ENCODE measurements at regions not wholly inside any gene's neighbourhood (a gene's known extent, or its start where the extent isn't known, plus 50 kb on each side); places are given as distances from the start of the nearest gene placed in this dataset.
"Not testable (repeated sequence)": the region's sequence is repeated elsewhere in the genome, so short reads cannot be mapped to it uniquely, and the experiment has no call there.

GRCh38 chr18:64693766-64694165 lies 544.9 kb upstream of the LINC00305 start:
- H3K9me3 ChIP-seq, result no peaks in the 10 kb centered on the region
- intact Hi-C loops (cut with DNase I), result no loop called here
- DNase-seq (ENCODE audit: extremely low spot score in 2 of 2), result no peak
- H3K4me1 ChIP-seq, result no peaks in the 10 kb centered on the region
- no peaks in the 10 kb centered on the region for H3K27me3 ChIP-seq
- H3K27ac ChIP-seq, result no peak overlapping the region
- no peak overlapping the region for H3K4me3 ChIP-seq
- TF ChIP-seq CTCF (IDR thresholded peaks at IDR 0.05) (no peak), POLR2A (IDR thresholded peaks at IDR 0.05) (no peak), POLR2AphosphoS5 (IDR thresholded peaks at IDR 0.05; ENCODE audit: insufficient read depth in 1 of 2, low read depth in 1 of 2) (no peak)
- no peaks in the 10 kb centered on the region for H3K36me3 ChIP-seq

- DNase-seq (ENCODE audit: extremely low spot score in 2 of 2), result no peak
- no peaks in the 10 kb centered on the region for H3K9me3 ChIP-seq
- no peaks in the 10 kb centered on the region for H3K4me1 ChIP-seq
- intact Hi-C loops (cut with DNase I), result no loop called here
- H3K4me3 ChIP-seq, result no peak overlapping the region
- H3K36me3 ChIP-seq, result no peaks in the 10 kb centered on the region
- TF ChIP-seq CTCF (IDR thresholded peaks at IDR 0.05) (no peak), POLR2A (IDR thresholded peaks at IDR 0.05) (no peak), POLR2AphosphoS5 (IDR thresholded peaks at IDR 0.05; ENCODE audit: insufficient read depth in 1 of 2, low read depth in 1 of 2) (no peak)
- H3K27ac ChIP-seq, result no peak overlapping the region
- H3K27me3 ChIP-seq, result no peaks in the 10 kb centered on the region
Measured at GRCh38 chr18:64692826-64693225, 543.9 kb upstream of the LINC00305 start.

- intact Hi-C loops (cut with DNase I), result no loop called here
Measured at GRCh38 chr18:64679121-64679520, 530.2 kb upstream of the LINC00305 start.

DNA sequence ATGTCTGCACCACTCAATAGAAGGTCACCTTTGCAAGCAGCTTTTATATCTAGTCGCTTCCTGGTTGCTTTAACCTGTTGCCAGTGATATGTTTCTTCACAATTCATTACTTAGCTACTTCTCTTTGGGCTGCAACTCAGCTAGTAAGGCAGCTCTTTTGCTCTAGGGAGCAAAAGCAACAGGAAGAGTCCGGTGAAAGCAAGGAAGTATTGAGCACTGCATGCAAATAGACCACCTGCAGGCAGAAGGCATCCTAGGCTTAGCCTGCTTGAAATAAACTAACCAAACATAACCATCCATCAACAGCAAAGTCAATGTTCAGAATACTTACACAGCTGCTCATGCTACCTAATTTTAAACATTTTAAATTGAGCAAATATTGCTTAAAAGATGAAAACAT lies 529.2 kb upstream of the LINC00305 start:
- intact Hi-C loops (cut with DNase I), result no loop called here
- Histone ChIP-seq H3K27ac (no peak overlapping the region), H3K27me3 (no peaks in the 10 kb centered on the region), H3K9me3 (no peaks in the 10 kb centered on the region), H3K4me1 (no peaks in the 10 kb centered on the region), H3K36me3 (no peaks in the 10 kb centered on the region), H3K4me3 (no peak overlapping the region)
- TF ChIP-seq CTCF (IDR thresholded peaks at IDR 0.05) (no peak), POLR2AphosphoS5 (IDR thresholded peaks at IDR 0.05; ENCODE audit: insufficient read depth in 1 of 2, low read depth in 1 of 2) (no peak), POLR2A (IDR thresholded peaks at IDR 0.05) (no peak)
- DNase-seq (ENCODE audit: extremely low spot score in 2 of 2), result no peak

More at GRCh38 chr18:64679121-64679520, 530.2 kb upstream of the LINC00305 start:
- H3K36me3 ChIP-seq, result no peaks in the 10 kb centered on the region
- no peak overlapping the region for H3K27ac ChIP-seq
- no peak for TF ChIP-seq POLR2AphosphoS5 (IDR thresholded peaks at IDR 0.05; ENCODE audit: insufficient read depth in 1 of 2, low read depth in 1 of 2)
- TF ChIP-seq POLR2A (IDR thresholded peaks at IDR 0.05), result no peak
- TF ChIP-seq CTCF (IDR thresholded peaks at IDR 0.05), result no peak
- H3K4me3 ChIP-seq, result no peak overlapping the region
- H3K4me1 ChIP-seq, result no peaks in the 10 kb centered on the region
- DNase-seq (ENCODE audit: extremely low spot score in 2 of 2), result no peak
- H3K27me3 ChIP-seq, result no peaks in the 10 kb centered on the region
- no peaks in the 10 kb centered on the region for H3K9me3 ChIP-seq

GRCh38 chr18:64674694-64675093 lies 525.8 kb upstream of the LINC00305 start:
- H3K27me3 ChIP-seq, result no peaks in the 10 kb centered on the region
- H3K36me3 ChIP-seq, result no peaks in the 10 kb centered on the region
- DNase-seq (ENCODE audit: extremely low spot score in 2 of 2), result no peak
- no peaks in the 10 kb centered on the region for H3K9me3 ChIP-seq
- TF ChIP-seq CTCF (IDR thresholded peaks at IDR 0.05) (no peak), POLR2AphosphoS5 (IDR thresholded peaks at IDR 0.05; ENCODE audit: insufficient read depth in 1 of 2, low read depth in 1 of 2) (no peak)
- no peak overlapping the region for H3K4me3 ChIP-seq
- H3K4me1 ChIP-seq, result no peaks in the 10 kb centered on the region
- no peak overlapping the region for H3K27ac ChIP-seq
- intact Hi-C loops (cut with DNase I), result no loop called here

DNA sequence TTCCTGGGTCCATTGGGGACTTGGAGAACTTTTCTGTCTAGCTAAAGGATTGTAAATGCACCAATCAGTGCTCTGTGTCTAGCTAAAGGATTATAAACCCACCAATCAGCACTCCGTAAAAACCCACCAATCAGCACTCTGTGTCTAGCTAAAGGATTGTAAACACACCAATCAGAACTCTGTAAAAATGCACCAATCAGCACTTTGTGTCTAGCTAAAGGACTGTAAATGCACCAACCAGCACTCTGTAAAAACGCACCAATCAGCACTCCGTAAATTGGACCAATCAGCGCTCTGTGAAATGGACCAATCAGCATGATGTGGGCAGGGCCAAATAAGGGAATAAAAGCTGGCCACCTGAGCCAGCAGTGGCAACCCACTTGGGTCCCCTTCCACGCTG lies 522.4 kb upstream of the LINC00305 start:
- H3K4me1 ChIP-seq; H3K27ac ChIP-seq; H3K27me3 ChIP-seq; intact Hi-C loops (cut with DNase I); H3K9me3 ChIP-seq; H3K36me3 ChIP-seq; H3K4me3 ChIP-seq; DNase-seq (ENCODE audit: extremely low spot score in 2 of 2): not testable (repeated sequence)
